K562 (cell line): ENCODE measurements at regions not wholly inside any gene's neighbourhood (a gene's known extent, or its start where the extent isn't known, plus 50 kb on each side); places are given as distances from the start of the nearest gene placed in this dataset.

Experiments
- ATAC-seq: fragments of 200-7000 bp; cut with Tn5 transposase; 3 replicates; pipeline ENCODE4 v1.9.1; 2020; ENCODE audit warnings: moderate library complexity
- BruUV-seq: library from RNA; stranded (reverse); fragments of 400-500 nt; replicated peaks from 2 replicates; lab custom pipeline; 2021; lab: Mats Ljungman, UMichigan
- CTCF ChIA-PET: fragments of 300-600 bp; formaldehyde crosslinking; extraction: SDS; loops from one replicate; lab custom pipeline; 2021; ENCODE audit warnings: low intra/inter-chr PET ratio; lab: Yijun Ruan, JAX
- POLR2A ChIA-PET: fragments of 300-600, 350-650 bp; sonication (Branson Sonifier 250); formaldehyde crosslinking; extraction: SDS; loops from one replicate; lab custom pipeline; 2021; ENCODE audit warnings: antibody characterized with exemption, inconsistent platforms; lab: Yijun Ruan, JAX
- DNase-seq, 4 experiments: peaks; one replicate each; pipeline versions ENCODE4 v3.0.0 to v3.0.0-alpha.2; 2011 to 2018; ENCODE audit warnings: low spot score in 3 of 4, mixed read lengths in 3 of 4; ENCODE audit errors: extremely low read depth in 1 of 4
- FAIRE-seq: peaks from 2 replicates; lab custom pipeline; 2011; peaks lifted over from hg19 to GRCh38; lab: Jason Lieb, UNC
- H2AFZ ChIP-seq: 2 replicates; pipeline ENCODE4 v1.6.0; 2011; ENCODE audit warnings: low read depth, low read length, control low read depth, inconsistent platforms
- H3K27ac ChIP-seq: fragments of 200-600 bp; 3 replicates; pipeline ENCODE4 v1.8.0; 2011; ENCODE audit warnings: low read depth, mild to moderate bottlenecking, control low read depth, inconsistent platforms, low read length, moderate library complexity, mixed read lengths; ENCODE audit errors: extremely low read depth
- H3K27me3 ChIP-seq, 2 experiments: fragments of 300-600 bp in 1 of 2; 2 replicates in 1 of 2; 3 replicates in 1 of 2; pipeline versions ENCODE4 v1.6.0 to v1.8.0; 2011; ENCODE audit warnings: inconsistent platforms in 2 of 2, low read length in 2 of 2, mild to moderate bottlenecking in 1 of 2, mixed read lengths in 1 of 2, moderate library complexity in 1 of 2; ENCODE audit not compliant: control insufficient read depth in 2 of 2, insufficient read depth in 2 of 2
- H3K36me3 ChIP-seq: fragments of 300-600 bp; 3 replicates; pipeline ENCODE4 v1.8.0; 2011; ENCODE audit warnings: mild to moderate bottlenecking, low read length, inconsistent platforms; ENCODE audit not compliant: control insufficient read depth, insufficient read depth
- H3K4me1 ChIP-seq, 2 experiments: fragments of 200-600 bp in 1 of 2; replicated peaks in 1 of 2; 2 replicates in 1 of 2; 3 replicates in 1 of 2; pipeline versions ENCODE4 v1.5.1 to v1.8.0; 2011; ENCODE audit warnings: inconsistent platforms in 2 of 2, low read length in 2 of 2, mild to moderate bottlenecking in 1 of 2, mixed read lengths in 1 of 2, moderate library complexity in 1 of 2; ENCODE audit not compliant: control insufficient read depth in 2 of 2, insufficient read depth in 2 of 2
- H3K4me2 ChIP-seq: 2 replicates; pipeline ENCODE4 v1.6.1; 2011; ENCODE audit warnings: low read length, control low read depth, inconsistent platforms, mixed read lengths; ENCODE audit not compliant: insufficient read depth
- H3K4me3 ChIP-seq: fragments of 200-600 bp; sonication (generic), shearing (Covaris generic); 2 replicates; pipeline ENCODE4 v1.5.1; 2016; ENCODE audit warnings: control low read depth, inconsistent platforms
- H3K79me2 ChIP-seq: fragments of 200-600 bp; 3 replicates; pipeline ENCODE4 v1.8.0; 2011; ENCODE audit warnings: low read length, inconsistent platforms; ENCODE audit not compliant: control insufficient read depth, insufficient read depth
- H3K9ac ChIP-seq, 2 experiments: 2 replicates each; pipeline versions ENCODE4 v1.6.0 to v1.6.1; 2011; ENCODE audit warnings: low read depth in 2 of 2, low read length in 2 of 2, control low read depth in 1 of 2, inconsistent platforms in 1 of 2, mild to moderate bottlenecking in 1 of 2, mixed read lengths in 1 of 2; ENCODE audit not compliant: insufficient read depth in 1 of 2
- H3K9me1 ChIP-seq: one replicate; pipeline ENCODE4 v1.6.0; 2011; ENCODE audit warnings: inconsistent platforms, mild to moderate bottlenecking, low read length, moderate library complexity; ENCODE audit not compliant: control insufficient read depth, insufficient read depth
- H3K9me3 ChIP-seq: replicated peaks from 2 replicates; pipeline ENCODE4 v1.5.1; 2011; ENCODE audit warnings: low read depth, low read length, inconsistent platforms; ENCODE audit not compliant: control insufficient read depth, insufficient read depth
- H4K20me1 ChIP-seq: replicated peaks from 2 replicates; pipeline ENCODE4 v1.6.1; 2011; ENCODE audit warnings: low read length, inconsistent platforms, mixed read lengths; ENCODE audit not compliant: control insufficient read depth, insufficient read depth
- FOXA3 ChIP-seq, 2 experiments: fragments of 450-650 bp in 1 of 2; sonication (generic) in 1 of 2; formaldehyde crosslinking; IDR thresholded peaks in 1 of 2; conservative IDR thresholded peaks in 1 of 2; 2 replicates each; pipeline versions ENCODE4 v1.4.0 to v1.8.0; 2020 to 2022; ENCODE audit warnings: mild to moderate bottlenecking in 2 of 2, missing genetic modification reagents in 1 of 2
- GTF2E2 ChIP-seq: fragments of 200-800 bp; sonication (Bioruptor generic); IDR thresholded peaks from 2 replicates; pipeline ENCODE4 v1.6.1; 2016; ENCODE audit warnings: missing genetic modification characterization, missing compliant biosample characterization
- HCFC1 ChIP-seq: IDR thresholded peaks from 2 replicates; pipeline ENCODE4 v1.6.1; 2012; ENCODE audit warnings: low read depth, low read length, improper control_type of control experiment
- HIVEP1 ChIP-seq: fragments of 250-450 bp; sonication (Bioruptor Pico); IDR thresholded peaks from 2 replicates; pipeline ENCODE4 v1.4.0; 2020; ENCODE audit warnings: mild to moderate bottlenecking
- HLTF ChIP-seq: fragments of 450-650 bp; IDR thresholded peaks from 2 replicates; pipeline ENCODE4 v1.6.1; 2016
- HMGN3 ChIP-seq: IDR thresholded peaks from 2 replicates; pipeline ENCODE4 v1.6.1; 2011; ENCODE audit warnings: borderline replicate concordance, low read depth, mild to moderate bottlenecking, mixed read lengths, low read length; ENCODE audit not compliant: insufficient read length; ENCODE audit errors: extremely low read depth
- KLF6 ChIP-seq: fragments of 250-450 bp; sonication (Bioruptor Pico); IDR thresholded peaks from 2 replicates; pipeline ENCODE4 v1.4.0; 2020; ENCODE audit warnings: mild to moderate bottlenecking, moderate library complexity, borderline replicate concordance
- MAFK ChIP-seq: IDR thresholded peaks from 2 replicates; pipeline ENCODE4 v1.6.1; 2011; ENCODE audit warnings: low read length, improper control_type of control experiment
- MEIS2 ChIP-seq: fragments of 450-650 bp; IDR thresholded peaks from 2 replicates; pipeline ENCODE4 v1.6.1; 2014; ENCODE audit warnings: mild to moderate bottlenecking; ENCODE audit not compliant: partially characterized antibody
- MTA1 ChIP-seq: fragments of 450-650 bp; IDR thresholded peaks from 2 replicates; pipeline ENCODE4 v1.6.1; 2017; ENCODE audit warnings: borderline replicate concordance
- NKRF ChIP-seq: fragments of 450-650 bp; IDR thresholded peaks from 2 replicates; pipeline ENCODE4 v1.6.1; 2016; ENCODE audit warnings: borderline replicate concordance
- NR3C1 ChIP-seq: sonication (generic); formaldehyde crosslinking; IDR thresholded peaks from 2 replicates; pipeline ENCODE4 v1.8.1; 2022; ENCODE audit warnings: missing genetic modification reagents
- PATZ1 ChIP-seq: fragments of 250-450 bp; sonication (Bioruptor Pico); IDR thresholded peaks from 2 replicates; pipeline ENCODE4 v1.5.0; 2020; ENCODE audit warnings: mild to moderate bottlenecking, borderline replicate concordance
- POLR2A ChIP-seq: fragments of 450-650 bp; conservative IDR thresholded peaks from 2 replicates; pipeline ENCODE4 v1.6.1; 2016
- RB1 ChIP-seq: fragments of 450-650 bp; IDR thresholded peaks from 2 replicates; pipeline ENCODE4 v1.6.1; 2017; ENCODE audit warnings: low read depth, mild to moderate bottlenecking
- ZFP36 ChIP-seq: fragments of 150-350 bp; IDR thresholded peaks from 2 replicates; pipeline ENCODE4 v1.6.1; 2018; ENCODE audit warnings: low read length, low read depth; ENCODE audit not compliant: partially characterized antibody
- ZNF133 ChIP-seq: fragments of 250-450 bp; sonication (Bioruptor Pico); IDR thresholded peaks from 2 replicates; pipeline ENCODE4 v1.4.0; 2020; ENCODE audit warnings: mild to moderate bottlenecking
- ZNF23 ChIP-seq: fragments of 250-450 bp; sonication (Bioruptor Pico); IDR thresholded peaks from 2 replicates; pipeline ENCODE4 v1.4.0; 2020; ENCODE audit warnings: mild to moderate bottlenecking
- ZNF311 ChIP-seq: fragments of 250-450 bp; sonication (Bioruptor Pico); IDR thresholded peaks from 2 replicates; pipeline ENCODE4 v1.4.0; 2020; ENCODE audit warnings: mild to moderate bottlenecking, moderate library complexity
- whole genome bisulfite sequencing: fragments of 100-300 bp; shearing (Covaris generic); methylation state at CpG from one replicate; pipeline ENCODE4 v1.1.6; 2016; ENCODE audit warnings: low coverage, mixed read lengths; ENCODE audit not compliant: insufficient coverage; ENCODE audit errors: missing lambda C conversion rate; 5-methylcytosine and 5-hydroxymethylcytosine counted together
- in situ Hi-C: fragments of 300-500 bp; cut with MboI; formaldehyde crosslinking; loops from 4 replicates; pipeline ENCODE4 v1.15.0; 2018; ENCODE audit warnings: inconsistent platforms, mixed read lengths
- intact Hi-C: fragments of 100-400 bp; cut with micrococcal nuclease; formaldehyde crosslinking; loops from 2 replicates; pipeline ENCODE4 v1.14.2; 2022

GRCh38 chr5:40226906-40227305, 452.8 kb upstream of the PTGER4 start:
- no TSS peak for BruUV-seq
- no peak overlapping the region for H3K27ac ChIP-seq
- 0% methylated on average over 2 of the region's 2 CpGs for WGBS
- 0 out of 2 replicates have a peak, but pooled peaks cover 4% of the 10 kb centered on the region for H3K9me3 ChIP-seq
- ChIA-PET POLR2A (no interaction called here), CTCF (interaction anchor here (0.6 kb wide), 1 partner anchor 74 kb away, joined by 3 read pairs; no protein-coding TSS in a partner anchor)
- no peaks in the 10 kb centered on the region for H3K27me3 ChIP-seq
- FAIRE-seq (no peak), ATAC-seq (no peak), DNase-seq (no peak)
- H3K4me3 ChIP-seq, result no peak overlapping the region
- no peak for TF ChIP-seq RB1
- no peak for TF ChIP-seq NKRF
- no peak for TF ChIP-seq KLF6 (CRISPR knock-in tag)
- TF ChIP-seq PATZ1 (CRISPR knock-in tag), result no peak
- TF ChIP-seq HCFC1, result no peak
- TF ChIP-seq ZNF23 (CRISPR knock-in tag), result no peak
- TF ChIP-seq FOXA3 (CRISPR knock-in tag; conservative IDR thresholded peaks at IDR 0.05 in 1 of 2, IDR thresholded peaks at IDR 0.05 in 1 of 2), result no peak
- no peak for TF ChIP-seq NR3C1 (CRISPR knock-in tag)
- TF ChIP-seq HMGN3, result no peak
- no peak for TF ChIP-seq MAFK
- TF ChIP-seq HIVEP1 (CRISPR knock-in tag), result no peak
- TF ChIP-seq GTF2E2 (tag), result no peak
- no peak for TF ChIP-seq HLTF
- no peak for TF ChIP-seq MTA1
- no peak for TF ChIP-seq ZNF311 (CRISPR knock-in tag)
- no peak for TF ChIP-seq MEIS2
- no peak for TF ChIP-seq ZFP36
- TF ChIP-seq POLR2A, result no peak
- TF ChIP-seq ZNF133 (CRISPR knock-in tag), result no peak
- no peak overlapping the region for H2AFZ ChIP-seq
- no peaks in the 10 kb centered on the region for H3K36me3 ChIP-seq
- H3K9ac ChIP-seq, result no peak overlapping the region
- H3K4me2 ChIP-seq, result no peak overlapping the region
- in situ Hi-C loops, result no loop called here
- H3K4me1 ChIP-seq, result no peaks in the 10 kb centered on the region
- no peaks in the 10 kb centered on the region for H3K9me1 ChIP-seq
- no peaks in the 10 kb centered on the region for H3K79me2 ChIP-seq
- intact Hi-C loops, result no loop called here
- H4K20me1 ChIP-seq, result no peaks in the 10 kb centered on the region
